ENCODE measurements at regions not wholly inside any gene's neighbourhood (a gene's known extent, or its start where the extent isn't known, plus 50 kb on each side); places are given as distances from the start of the nearest gene placed in this dataset.

DNA sequence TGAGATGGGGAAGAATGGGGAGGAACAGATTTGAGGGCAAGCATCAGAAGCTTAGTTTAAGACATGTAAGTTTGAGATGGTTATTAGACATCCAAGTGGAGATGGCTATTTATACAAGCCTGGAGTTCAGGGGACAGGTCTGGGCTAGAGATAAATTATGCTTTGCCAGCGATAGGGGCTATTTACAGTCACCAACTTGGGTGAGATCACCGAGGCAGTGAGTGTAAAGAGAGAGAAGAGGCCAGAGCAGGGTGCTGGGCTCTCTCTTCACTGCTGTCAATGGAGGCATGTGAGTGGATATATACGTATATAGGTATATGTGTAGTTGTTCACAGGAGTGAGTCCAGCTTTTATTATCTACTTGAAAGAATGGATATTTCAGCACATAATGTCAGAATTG lies 81.0 kb downstream of the QPCT start:
- DNase-seq: no peak

DNA sequence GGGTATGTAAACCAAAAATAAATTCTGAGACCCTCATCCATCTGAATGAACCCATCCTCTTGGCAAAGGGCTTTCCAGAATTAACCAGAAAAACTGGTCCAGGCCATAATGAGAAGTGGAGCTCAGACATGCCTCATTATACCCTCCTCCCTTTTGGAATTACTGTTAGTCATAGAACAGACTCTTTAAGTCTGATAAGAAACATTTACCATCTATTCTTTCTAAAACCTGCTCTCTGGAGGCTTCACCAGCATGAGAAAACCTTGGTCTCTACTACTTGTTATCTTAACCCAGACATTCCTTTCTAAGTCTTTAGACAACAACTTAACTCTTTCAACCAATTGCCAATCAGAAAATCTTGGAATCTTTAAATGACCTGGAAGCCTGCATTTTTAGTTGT lies 82.8 kb downstream of the QPCT start:
- DNase-seq: peak; percentile 11

DNA sequence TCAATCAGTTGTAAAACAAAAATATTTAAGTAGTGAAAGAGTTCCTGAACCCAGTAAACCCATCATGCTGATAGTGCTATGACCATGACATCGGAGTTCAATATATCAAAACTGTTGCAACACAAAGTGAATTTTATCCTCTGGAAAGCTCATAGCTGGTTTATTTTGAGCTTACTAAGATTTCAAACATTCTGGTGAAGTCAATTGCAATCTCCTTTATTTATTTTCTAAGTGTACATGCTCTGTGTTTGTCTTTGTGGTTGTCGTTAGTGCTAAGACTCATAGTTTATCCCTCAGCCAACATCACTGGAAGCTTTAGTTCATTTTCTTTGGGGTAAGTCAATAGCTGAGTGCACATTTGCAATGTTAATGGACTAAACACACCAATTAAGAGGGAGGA lies 91.9 kb downstream of the QPCT start:
- no peak for DNase-seq

DNA sequence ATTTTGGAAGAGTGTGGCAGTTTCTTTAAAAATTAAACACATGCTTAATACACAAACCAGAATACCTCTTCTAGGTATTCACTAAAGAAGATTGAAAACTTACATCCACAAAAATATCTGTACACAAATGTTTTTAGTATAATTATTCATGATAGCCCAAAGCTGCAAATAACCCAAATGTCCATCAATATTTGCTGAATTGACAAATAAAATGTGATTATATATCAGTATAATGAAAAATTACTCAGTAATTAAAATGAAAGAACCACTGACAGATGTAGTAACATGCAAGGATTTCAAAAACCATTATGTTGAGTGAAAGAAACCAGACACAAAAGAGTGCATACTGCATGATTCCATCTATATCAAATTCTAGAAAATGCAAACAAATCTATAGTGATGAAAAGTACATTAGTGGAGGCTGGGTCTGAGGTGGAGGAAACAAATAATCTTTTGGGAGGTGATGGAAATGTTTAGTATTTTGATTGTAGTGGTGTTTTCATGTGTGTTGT lies 94.8 kb downstream of the QPCT start:
- DNase-seq: no peak

DNA sequence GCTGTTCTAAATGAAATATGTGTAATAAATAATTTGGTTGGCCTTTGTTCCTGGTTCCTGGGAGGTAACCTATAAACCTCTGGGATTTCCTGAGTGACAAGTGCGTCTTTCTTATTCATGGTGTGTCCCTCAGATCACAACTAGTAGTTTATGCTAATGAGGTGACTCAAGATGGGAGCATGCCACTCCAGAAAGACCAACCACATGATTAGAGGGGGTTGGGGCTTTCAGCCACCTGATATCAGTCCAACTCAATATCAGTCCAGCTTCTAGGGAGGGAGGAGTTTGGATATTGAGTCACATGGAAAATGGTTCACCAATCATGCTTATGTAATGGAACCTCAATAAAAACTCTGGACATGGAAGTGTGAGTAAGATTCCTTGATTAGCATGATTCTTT lies 96.6 kb downstream of the QPCT start:
- peak; percentile 5 for DNase-seq

DNA sequence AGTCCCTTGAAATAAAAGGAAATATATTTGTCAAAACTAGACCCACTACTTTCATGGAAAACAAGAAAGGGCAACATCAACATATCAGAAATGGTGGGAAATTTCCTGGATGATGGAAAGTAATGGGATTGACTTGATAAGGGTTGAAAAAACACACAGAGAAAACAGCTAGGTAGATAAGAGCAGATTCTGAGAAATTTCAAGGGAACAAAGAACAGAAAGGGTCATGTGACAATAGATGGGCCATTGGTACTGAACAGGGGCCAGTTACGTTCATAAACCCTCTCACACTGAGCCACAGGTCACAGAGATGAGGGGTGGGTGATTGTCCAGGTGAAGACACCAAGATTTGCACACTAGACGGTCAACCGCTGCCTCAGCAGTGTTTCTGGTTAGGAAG lies 98.7 kb downstream of the QPCT start:
- DNase-seq: no peak

DNA sequence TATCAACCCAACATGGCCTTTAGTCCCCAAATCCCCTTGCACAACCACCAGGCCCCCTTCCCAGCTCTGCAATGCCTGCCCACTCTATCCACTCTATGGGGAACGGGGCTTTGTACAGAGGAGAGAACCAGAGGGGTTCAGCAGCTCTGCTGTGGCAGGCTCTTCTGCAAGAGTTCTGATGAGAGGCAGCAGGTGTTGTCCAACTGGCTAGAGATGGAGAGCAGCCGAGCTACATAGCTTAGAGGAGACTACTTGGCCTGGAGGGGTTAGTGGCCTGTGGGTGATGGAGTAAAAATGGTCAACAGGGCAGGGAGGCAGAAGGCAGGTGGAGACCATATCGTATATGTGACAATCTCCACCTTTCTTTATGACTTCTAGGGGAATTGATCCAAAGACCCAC lies 103.0 kb downstream of the QPCT start:
- no peak for DNase-seq

DNA sequence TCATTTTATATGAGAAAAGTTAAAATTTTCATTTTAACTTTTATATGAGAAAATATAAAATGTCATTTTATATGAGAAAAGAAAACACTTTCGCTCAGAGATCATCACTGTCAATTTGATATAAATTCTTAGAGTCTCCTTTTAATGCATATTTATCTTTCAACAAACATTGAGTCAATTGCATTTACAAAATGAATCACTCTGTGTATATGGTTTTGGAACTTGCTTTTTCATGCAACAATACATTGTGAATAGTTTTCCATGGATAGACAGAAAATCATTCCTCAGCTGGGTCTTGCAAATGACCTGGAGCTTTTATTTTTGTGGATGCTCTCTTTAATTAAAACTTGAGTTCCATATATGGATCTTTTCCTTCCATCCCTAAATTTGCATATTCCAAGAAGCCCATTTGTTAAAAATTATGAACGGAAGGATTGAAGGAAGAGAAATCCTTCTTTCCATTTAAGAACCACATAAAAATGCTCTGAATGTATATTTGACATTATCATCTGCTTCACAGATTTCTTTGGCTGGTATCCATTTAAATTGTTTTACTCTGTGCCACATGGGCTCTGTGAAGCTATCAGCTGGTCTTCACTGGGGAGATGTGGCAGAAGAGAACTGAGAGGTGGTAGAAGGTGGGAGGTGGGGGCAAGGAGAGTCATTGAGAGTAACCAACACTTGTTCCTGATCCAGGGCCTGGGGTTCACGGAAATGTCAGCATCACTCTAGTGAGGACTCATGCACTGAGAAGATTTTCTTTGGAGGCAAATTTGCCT lies 104.1 kb downstream of the QPCT start:
- DNase-seq: no peak

DNA sequence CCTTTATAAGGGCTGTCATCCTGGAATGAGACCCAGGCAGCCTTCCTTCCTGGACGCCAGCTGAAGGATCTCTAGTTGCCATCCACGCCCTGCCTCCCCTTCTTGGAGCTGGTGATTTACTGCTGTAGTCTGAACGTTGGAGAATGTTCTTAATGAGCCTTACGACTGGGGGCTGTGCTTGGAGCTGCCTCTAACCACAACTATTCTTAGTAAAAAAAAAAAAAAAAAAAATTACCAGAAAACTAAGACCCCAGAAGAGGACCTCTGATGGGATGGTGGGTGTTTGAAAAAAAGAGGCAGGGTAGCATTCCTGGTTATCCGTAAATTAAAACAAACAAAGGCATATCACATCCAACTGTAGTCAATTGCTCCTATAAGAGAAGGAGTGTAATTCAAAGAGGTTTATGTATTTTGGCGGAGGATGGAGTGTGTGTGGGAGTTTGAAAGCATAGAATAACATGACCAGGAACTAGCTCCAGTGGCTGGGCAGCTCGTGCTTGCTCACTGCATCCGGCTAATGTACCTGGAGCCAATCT lies 105.4 kb downstream of the QPCT start:
- no peak for DNase-seq

DNA sequence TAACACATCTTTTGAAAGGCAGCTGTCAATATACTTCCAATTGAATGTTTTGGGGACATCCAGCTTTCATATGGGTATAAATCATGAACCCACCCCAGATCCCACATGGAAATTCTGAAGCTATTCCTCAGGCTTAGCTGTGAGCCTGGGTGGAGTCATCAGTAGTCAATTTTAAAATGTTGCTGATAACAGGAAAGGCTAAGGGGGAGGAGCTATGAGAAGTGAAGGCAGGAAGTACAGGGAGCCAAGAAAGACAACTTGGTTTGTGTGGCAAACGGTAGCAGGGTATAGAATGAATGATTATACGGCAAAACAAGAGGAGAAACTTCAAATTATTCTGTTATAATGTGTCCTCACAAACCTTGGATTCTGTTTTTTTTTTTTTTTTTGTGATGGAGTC lies 108.6 kb downstream of the QPCT start:
- peak; percentile 25 for DNase-seq

DNA sequence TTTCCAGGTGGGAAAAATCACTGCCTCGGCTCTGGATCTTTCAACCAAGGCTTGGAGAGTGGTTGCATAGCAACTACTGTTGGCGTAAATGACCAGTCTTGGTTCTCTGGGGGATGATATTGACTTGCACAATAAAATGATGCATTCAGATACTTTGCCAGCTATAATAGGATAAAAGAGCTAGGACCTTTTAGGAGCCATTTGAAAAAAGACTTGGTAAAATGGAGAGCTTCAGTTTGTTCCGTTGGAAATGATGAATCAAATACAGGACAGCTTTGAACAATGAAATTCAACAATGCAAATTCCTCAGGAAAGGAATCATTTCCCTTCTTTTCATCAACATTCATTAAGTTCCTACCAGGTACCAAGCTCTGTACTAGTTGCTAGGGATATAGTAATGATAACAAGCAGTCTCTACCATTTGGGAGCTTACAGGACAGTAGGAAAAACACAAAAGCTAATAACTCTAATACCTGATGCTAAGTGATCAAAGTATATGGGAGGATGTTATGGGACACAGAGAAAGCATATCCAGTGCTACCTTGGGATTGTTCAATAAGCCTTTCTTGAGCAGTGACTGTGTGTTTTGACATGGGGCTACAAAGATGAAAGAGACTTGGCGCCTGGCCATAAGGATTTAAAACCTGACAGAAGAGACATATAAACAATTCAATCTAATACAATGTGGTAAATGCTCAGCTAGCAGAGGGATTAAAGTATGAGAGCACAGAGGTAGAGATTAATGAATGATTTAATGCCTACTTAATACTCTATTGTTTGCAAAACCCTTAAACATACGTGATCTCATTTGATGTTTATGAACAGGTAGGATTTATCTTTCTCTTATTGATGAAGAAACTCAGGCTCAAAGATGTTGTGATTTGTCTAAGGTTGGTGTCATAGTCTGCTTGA lies 110.7 kb downstream of the QPCT start:
- no peak for DNase-seq

DNA sequence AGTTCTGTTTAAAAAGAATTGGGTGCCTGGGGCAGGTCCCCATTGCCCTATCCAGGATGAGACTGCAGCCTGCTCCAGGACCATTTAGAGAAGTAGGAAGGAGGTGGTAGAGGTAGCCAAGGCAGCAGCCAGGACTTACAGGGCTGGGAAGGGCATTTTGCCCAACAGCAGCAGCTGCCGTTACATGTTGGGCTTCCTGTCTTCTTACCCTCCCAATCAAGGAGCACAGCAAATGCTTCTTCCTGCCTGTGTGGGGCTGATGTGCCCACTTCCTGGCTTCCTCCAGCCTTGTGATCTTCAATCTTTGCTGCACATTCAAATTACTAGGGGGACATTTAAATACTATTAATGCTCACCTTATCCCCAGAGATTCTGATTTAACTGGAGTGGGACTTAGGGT lies 112.0 kb downstream of the QPCT start:
- DNase-seq: peak; percentile 33

DNA sequence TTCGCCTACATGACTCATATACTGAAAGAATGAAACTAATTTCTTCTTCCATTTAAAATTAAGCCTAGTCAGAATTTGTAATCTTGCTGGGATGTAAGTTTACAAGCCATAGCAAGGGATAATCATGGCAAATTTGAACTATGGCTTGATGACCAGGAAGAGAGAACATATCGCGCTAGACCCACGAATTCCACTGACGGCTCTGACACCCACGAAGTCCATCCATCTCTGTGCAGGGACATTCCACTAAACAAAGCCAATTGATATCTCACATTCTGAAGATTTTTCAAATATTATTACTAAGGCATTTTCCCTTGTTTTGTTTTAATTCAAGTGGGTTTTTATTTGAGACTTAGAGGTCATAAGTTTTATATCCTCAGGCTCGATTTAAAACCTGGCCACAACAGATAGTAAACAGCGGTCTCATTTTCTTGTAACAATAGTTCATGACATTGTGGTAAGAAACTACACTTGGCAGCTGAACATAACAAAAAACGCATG lies 113.0 kb downstream of the QPCT start:
- no peak for DNase-seq

DNA sequence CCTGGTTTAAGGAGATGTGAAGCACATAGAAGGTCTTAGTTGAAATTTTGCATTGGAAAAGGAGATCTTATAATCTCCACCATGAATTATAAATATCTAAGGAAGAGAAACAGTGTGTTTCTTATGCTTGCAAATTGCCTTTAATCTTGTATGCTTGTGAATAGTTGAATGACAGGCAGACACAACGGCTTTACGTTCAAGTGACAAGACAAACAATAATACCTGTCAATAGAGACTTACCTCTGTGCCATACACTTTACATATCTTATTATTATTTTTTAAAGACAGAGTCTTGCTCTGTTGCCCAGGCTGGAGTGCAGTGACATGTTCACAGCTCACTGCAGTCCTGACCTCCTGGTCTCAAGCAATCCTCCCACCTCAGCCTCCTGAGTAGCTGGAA lies 113.7 kb downstream of the QPCT start:
- DNase-seq: no peak

DNA sequence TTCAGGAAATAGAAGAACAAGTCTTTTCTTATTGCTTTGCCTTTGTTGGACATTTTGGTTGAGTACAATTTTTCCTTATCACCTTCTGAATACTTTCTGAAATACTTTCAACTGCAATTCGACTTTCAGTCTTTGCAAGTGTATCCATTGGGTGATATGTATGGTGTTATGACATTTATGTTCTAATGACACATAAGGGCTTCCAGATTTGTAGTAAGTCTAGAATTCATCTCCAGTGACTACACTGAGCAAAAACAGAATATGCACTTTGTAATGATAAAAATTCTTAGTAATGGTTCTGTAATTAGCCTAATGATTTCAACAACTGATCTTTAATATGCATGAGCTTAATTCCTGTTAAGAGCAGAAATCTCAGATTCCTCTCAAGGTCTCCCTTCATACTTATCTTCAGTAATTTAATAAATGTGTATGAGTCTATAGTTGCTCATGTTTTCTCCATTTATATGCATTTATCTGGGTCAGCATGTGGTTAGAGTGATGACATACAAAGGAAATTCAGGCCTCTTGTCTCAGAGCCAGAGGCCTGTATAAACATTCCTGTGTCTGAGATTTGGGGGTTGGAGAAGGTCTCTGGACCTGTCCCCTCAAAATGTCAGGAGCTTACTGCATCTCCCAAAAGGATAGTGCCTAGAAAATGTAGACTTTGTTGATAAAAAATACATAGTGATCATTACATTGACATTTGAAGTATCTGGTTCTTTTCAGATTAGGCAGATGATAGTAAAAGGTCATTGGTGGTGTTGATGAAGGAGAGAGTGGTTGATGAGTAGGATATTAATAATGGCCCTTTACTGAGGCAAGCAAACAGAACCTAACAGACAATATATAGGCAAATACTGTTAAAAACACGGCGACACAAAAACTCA lies 114.9 kb downstream of the QPCT start:
- DNase-seq: no peak

DNA sequence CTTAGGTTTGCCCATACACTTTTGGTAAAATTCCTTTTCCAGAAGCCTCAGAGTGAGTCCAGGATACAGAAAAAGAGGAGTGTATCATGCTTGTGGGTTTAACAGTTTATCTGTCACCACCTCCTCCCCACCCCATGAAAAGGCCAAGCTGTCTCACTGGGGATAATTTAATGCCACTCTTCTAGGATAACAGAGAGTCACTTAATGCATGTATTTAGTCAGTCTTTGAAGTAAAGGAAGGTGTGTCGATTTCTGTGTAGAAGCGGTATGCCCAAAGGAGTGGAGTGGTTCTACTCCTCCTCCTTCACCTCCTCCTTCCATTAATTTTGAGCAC lies 116.4 kb downstream of the QPCT start:
- no peak for DNase-seq

DNA sequence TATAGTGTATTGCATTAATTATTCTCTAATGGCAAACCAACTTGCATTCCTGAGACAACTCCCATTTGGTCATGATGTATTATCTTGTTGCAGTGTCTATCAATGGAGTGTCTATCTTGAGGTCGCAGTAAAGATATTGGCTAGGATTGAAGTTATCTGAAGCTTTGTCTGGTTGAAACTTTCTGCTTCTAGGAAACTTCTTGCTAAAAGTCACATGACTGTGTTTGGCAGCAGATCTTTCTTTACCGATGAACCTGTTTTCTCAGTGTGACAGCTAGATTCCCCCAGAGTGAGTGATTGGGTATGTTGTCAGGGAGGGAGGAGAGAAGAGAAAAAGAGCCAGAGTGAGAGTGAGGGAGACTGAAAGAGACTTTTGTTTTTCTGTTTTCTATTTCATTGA lies 119.6 kb downstream of the QPCT start:
- peak; percentile 36 for DNase-seq

DNA sequence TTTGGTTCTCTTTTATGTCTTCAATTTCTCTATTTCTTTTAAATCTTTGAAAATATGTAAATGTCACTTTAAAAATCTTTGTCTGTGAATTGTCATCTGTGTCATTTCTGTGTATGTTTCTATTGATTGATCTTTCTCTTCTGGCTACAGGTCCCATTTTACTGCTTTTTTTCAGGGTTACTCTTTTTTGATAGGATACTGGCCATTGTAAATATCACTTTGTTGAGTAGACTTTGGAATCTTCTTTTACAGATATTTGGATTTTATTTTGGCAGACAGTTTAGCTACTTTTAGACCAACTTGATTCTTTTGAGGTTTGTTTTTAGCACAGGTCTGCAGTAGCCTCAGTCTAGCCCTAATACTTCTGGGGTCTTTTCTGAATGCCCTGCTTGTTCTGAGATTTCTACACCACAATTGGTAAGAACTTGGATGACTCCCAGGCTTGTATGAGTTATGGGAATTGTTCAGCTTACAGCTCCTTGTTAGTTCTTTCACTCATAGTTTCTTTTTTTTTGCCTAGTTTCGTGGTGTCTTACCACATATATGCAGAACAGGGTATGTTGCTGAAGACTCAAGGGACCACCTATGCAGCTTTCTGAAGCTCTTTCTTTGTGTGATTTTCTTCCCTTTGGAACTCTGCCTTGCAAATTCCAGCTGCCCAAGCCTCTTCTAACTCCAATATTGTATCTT lies 122.2 kb downstream of the QPCT start:
- no peak for DNase-seq

DNA sequence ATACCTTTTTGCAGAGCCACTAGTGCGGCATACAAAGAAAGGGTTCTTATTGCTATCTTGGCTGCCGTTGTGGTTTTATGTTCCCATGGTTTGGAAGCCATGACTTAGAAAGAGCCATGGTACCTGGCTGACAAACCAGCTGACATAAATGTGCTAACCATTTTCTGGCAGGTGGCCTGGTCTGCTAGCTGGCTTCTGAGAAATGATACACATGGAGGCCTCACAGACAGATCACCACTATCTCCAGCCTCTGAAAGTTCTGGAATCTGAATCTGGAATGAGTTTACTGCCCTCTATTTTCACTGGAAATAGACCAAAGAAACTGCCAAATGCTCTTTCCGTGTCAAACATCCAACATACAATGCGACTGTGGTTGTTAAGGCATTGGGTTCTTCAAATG lies 123.7 kb downstream of the QPCT start:
- no peak for DNase-seq

DNA sequence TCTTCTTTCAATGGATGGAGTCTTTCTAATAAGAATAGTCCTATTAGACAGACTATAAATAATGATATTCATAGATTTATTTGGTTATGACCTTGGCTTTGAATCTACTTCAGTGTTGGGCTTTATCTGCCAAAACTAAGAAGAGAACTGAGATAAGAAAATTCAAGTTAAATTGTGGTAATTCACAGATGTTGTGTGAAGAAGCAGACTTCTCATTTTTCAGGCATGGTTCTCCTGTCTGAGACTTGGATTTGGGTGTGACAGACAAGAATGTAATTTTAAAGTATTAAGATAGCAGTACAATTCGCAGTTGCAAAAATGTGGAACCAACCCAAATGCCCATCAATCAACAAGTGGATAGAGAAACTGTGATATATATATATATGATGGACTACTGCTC lies 124.7 kb downstream of the QPCT start:
- no peak for DNase-seq

DNA sequence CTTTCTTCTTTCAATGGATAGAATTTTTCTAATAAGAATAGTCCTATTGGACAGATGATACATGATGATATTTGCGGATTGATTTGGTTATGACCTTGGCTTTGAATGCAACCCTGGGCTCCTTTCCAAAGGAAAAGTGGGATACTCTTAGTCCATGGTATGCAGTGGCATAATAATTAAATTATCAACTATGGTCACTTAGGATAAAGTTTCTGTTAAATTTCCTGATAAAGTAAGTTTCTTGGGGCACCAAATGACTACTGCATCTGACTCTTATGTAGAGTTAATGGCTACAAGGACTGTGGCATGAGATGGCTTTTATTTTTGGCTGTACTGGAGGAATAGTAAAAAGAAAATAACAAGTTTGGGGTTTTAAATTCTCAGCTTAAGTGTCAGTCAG lies 126.7 kb downstream of the QPCT start:
- no peak for DNase-seq

DNA sequence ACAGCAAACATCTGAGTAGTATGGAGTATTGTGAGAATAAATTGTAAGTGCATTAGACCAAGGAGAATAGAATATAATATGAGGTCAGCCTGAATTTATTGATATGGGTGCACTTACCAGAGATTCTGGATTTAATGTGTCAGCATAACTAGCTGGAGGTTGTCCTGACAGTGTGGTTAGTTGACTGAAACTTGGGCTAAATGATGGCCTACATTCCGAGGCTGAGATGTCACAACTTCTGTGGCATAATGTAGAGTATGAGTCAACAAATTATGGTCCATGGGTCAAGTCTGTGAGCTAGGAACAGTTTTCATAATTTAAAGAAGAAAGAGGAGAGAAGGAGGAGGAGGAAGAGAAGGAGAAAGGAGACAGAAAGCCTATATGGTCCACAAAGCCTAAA lies 127.6 kb downstream of the QPCT start:
- DNase-seq: no peak

Data from hematopoietic multipotent progenitor cell treated with erythropoietin and hydrocortisone succinate and interleukin-3 and kit ligand, for 6 days (in vitro differentiated cells).